HEK293 (cell line): ENCODE measurements at regions not wholly inside any gene's neighbourhood (a gene's known extent, or its start where the extent isn't known, plus 50 kb on each side); places are given as distances from the start of the nearest gene placed in this dataset.

Experiments used
- CTCF ChIP-seq: fragments of 450-650 bp; formaldehyde crosslinking; IDR thresholded peaks from 2 replicates; pipeline ENCODE4 v1.5.1; 2016; ENCODE audit warnings: missing biosample characterization, missing genetic modification characterization
- KLF10 ChIP-seq: fragments of 450-650 bp; IDR thresholded peaks from 2 replicates; pipeline ENCODE4 v1.5.1; 2018; ENCODE audit warnings: missing biosample characterization, mild to moderate bottlenecking, missing genetic modification characterization
- ZNF24 ChIP-seq: fragments of 450-650 bp; formaldehyde crosslinking; IDR thresholded peaks from 2 replicates; pipeline ENCODE4 v1.5.1; 2016; ENCODE audit warnings: missing biosample characterization, missing genetic modification characterization
- ZNF521 ChIP-seq: fragments of 450-650 bp; formaldehyde crosslinking; IDR thresholded peaks from 2 replicates; pipeline ENCODE4 v1.5.1; 2017; ENCODE audit warnings: missing biosample characterization, mild to moderate bottlenecking, missing genetic modification characterization

DNA sequence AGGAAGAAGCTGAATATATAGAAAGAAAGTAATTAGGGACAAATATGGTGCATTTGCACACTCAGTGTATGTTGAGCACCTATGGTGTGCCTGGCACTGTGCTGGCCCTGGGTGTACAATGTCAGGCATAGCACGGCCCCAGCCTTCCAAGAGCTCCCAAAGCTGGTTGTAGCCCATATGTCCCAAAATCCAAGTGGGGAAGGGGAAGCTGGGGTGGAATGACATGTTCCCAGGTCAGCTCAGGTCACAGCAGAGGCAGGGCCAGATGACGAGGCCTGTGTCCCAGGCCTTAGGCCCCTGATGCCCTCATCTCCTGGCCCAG lies 170.0 kb downstream of the VEGFA start:
- no peak for TF ChIP-seq KLF10 (tag by site-specific recombination)
- TF ChIP-seq CTCF (tag by site-specific recombination) = no peak
- no peak for TF ChIP-seq ZNF24
- no peak for TF ChIP-seq ZNF521
